ENCODE measurements at regions not wholly inside any gene's neighbourhood (a gene's known extent, or its start where the extent isn't known, plus 50 kb on each side); places are given as distances from the start of the nearest gene placed in this dataset.

DNA sequence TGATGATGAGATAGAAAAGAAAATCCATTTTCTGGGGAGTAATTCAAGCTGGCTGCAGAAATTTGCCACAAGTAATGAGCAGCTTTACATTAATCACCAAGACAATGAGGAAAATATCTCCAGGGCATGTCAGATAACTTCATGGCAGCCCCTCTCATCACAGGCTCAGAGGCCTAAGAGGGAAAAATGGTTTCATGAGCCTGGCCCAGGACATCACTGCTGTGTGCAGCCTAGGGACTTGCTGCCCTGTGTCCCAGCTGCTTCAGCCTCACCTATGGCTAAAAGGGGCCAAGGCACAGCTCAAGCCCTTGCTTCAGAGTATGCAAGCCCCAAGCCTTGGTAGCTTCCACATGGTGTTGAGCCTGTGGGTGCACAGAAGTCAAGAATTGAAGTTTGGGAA lies 161.7 kb downstream of the OPA1 start:
- DNase-seq (ENCODE audit: low read depth in 1 of 2, low spot score in 1 of 2), result no peak

DNA sequence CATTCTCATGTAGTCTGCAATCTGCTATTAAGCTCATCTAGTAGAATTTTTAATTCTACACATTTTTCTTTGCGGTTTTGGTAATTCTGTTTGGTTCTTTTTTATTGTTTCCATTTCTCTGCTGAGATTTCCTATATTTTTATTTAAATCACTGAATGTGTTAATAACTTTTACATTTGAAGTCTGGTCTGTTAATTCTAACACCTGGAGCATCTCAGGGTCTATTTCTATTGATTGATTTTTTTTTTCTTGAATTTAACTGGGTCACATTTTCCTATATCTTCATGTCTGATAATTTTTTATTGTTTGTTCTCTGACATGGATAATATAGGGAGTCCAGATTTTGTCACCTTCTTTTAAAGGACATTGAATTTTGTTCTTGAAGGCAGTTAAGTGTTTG lies 163.5 kb downstream of the OPA1 start:
- no peak for DNase-seq (ENCODE audit: low read depth in 1 of 2, low spot score in 1 of 2)

DNA sequence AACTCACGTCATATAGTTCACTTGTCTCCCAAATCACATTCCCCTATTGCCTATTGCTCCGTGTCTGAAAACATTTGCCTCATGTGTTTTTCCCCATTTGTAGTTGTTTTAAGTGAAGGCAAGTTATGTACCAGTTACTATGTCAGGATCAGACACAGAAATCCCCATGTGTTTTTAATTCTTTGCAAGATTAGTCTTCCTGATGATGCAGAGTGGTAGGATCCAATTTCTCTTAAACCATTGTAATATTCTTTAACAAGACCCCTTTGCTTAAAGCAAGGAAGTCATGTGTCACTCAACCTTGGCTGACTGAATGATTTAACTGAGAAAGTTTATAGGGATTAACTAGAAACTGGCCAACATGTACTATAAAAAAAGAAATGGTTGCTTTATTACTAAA lies 164.4 kb downstream of the OPA1 start:
- no peak for DNase-seq (ENCODE audit: low read depth in 1 of 2, low spot score in 1 of 2)

DNA sequence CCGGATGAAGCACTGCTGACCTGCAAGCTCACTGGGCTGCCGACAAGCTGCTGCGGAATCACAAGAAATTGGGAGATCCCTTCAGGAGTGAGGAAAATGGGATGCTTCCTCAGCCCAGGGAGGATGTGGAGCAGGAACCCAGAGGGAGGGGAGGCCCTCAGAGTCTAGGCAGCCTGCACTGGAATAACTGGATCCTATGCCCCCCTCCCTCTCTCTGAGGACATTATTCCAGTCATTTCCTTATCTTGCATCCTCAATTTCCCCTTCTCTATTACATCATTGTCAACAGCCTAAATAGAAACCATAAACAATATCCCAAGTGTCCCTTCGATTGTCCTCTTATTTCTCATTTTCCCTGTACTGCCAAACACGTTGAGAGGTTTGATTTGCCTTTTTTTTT lies 169.0 kb downstream of the OPA1 start:
- DNase-seq (ENCODE audit: low read depth in 1 of 2, low spot score in 1 of 2), result no peak

DNA sequence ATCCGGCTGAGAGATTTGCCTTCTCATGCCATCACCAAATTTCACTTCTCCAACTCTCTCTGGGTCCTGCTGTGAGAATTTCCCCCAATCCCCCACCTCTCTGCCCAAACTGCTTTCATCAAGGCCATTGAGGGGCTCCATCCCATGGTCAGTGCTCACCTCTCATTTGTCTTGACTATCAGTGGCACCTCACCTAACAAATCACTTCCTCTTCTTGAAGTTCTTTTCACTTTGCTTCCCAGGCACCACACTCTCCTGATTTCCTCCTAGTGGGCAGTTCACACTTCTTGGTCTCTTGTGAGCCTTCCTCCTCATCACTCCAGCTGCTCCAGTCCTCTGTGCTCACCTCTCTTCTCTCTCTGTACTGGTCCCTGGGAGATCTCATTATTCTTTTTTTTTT lies 169.6 kb downstream of the OPA1 start:
- no peak for DNase-seq (ENCODE audit: low read depth in 1 of 2, low spot score in 1 of 2)

DNA sequence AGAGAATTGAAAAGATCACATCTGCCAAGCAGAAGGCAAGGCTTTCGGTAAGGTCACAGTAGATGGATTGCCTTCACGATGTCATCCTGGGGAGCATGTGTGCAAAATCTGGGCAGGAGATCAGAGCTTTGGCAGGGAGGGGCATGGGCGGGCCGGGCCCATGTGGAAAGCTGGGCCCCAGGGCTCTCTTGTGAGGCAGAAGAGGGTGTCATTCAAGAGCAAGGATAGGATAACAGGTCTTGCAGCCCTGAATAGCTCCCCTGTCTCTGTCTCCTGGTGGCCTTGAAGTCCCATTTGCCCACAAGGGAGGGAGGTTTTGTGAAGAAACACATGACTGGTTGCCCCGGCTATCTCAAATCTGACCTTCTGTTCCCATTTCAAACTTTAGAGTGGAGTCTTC lies 172.0 kb downstream of the OPA1 start:
- DNase-seq (ENCODE audit: low read depth in 1 of 2, low spot score in 1 of 2), result no peak

DNA sequence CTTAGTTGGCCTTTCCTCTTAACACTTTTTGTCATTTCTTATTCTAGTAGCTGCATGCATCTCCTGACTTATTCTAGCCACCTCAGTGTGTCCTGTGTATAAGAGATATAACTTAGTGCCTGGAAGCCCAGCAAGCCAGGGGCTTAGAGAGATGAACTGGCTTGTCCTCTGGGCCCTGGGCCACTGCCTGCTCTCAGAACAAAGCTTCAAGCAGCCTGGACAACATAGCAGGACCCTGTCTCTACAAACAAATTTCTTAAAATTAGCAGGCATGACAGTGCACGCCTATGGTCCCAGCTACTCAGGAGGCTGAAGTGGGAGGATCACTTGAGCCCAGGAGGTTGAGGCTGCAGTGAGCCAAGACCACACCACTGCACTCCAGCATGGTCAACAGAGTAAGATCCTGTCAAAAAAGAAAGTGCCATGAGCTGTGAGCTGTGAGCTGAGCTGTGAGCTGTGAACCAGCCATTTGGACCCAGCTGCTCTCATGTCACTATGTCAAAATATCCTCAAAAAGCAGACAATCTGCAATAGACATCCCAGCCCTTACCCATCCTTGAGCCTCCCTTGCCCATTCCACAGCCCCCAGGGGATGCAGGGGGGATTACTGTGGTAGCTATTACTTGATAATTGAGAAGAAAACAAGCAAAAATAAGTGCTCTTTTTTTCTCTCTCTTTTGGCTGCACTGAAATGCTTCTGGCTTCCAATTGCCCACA lies 174.5 kb downstream of the OPA1 start:
- DNase-seq (ENCODE audit: low read depth in 1 of 2, low spot score in 1 of 2), result no peak

DNA sequence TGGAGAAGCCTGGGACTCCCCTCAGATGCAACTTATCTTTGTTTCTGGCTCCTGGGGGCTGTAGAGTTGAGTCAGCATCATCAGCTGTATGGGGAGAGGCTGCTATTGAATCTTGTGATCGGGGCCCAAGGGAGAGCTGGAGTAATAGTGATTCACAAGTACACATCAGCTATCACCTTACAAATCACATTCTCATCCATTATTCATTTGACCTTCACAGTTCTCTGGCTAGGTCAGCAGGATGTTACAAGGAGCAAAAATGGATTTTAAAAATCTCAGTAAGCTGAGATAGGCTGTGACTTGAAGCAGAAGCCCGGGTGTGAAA lies 175.0 kb downstream of the OPA1 start:
- DNase-seq (ENCODE audit: low read depth in 1 of 2, low spot score in 1 of 2), result no peak

DNA sequence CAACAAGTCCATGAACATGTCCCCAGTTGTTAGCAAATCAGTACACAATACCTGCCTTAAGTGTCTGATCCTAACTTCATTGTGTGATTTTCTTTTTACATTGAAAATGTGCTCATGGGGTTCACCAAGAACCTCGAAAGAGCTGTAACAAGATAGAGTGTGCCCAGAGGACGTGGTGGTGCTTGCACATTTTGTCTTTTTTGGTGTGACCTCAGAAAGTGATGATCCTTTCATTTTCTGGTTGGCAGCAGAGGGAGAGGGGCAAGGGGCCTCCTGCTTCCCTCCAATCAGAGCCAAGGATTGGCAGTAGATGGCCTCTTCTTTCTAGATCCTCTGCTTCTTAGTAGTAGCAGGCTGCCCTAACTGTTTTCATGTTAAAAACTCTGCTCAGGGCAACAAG lies 176.4 kb downstream of the OPA1 start:
- DNase-seq (ENCODE audit: low read depth in 1 of 2, low spot score in 1 of 2), result no peak

DNA sequence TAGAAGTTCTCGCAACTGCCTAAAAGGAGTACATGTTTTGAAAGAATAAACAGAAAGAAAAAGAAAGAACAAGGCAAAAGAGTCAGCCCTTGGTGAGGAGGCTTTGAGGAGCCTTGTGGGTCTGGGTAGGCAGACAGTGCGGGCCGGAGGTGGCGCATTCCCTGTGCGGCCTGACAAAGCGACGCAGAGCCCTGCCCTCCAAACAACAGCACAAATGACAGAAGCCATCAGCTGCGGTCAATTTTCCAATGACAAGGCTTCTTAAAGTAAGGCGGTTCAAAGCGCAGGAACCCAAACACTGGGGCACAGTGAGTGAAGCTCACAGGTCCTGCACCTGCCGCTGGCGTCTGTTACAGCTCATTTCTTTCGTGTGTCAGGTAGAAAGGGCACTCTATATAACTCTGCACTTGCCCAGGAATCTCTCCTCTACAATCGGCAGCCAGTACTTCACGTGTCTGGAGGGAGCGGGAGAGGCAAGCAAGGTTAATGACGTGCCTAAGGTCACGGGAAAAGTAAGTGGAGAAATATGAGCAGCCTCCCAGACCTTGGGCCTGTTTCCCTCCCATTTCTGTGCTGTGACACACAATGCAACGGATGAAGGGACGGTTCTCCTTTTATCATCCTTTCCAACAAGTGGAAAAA lies 178.1 kb downstream of the OPA1 start:
- DNase-seq (ENCODE audit: low read depth in 1 of 2, low spot score in 1 of 2), result no peak

DNA sequence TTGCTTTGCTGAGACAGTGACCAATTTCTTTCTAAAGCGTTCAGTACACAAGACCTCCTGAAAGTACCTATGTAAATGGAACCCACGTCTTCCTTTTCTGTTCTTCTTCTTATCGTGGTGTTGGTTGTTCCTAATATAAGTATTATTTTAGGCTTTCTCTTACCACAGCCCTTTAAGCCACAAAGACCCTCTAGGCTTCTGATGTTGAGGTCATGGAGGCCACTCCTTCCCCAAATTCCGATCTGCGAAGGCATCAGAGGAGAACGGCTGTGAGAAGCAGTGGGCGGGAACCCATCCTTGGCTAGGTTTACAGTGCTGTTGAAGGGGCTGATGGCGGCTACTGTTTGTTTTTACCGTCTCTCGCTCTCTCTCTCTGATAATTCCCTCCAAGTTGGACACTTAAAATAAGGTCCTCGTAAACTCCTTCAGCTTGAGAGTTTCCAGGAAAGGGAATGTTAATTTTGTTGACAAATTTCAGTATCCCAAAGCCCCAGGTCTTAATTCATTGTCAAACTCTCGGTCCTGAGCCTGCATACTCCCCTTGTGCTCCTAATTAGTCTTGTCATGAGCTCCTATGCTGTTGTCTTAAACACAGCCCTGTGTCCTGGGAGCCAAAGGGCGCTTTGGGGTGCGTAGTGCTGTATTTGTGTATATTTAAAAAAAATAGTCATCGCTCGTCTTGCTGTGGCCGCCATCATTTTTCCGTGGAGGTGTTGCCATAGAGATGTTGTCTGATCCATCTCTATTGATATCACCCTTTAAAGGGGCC lies 178.8 kb downstream of the OPA1 start:
- DNase-seq (ENCODE audit: low read depth in 1 of 2, low spot score in 1 of 2), result no peak

DNA sequence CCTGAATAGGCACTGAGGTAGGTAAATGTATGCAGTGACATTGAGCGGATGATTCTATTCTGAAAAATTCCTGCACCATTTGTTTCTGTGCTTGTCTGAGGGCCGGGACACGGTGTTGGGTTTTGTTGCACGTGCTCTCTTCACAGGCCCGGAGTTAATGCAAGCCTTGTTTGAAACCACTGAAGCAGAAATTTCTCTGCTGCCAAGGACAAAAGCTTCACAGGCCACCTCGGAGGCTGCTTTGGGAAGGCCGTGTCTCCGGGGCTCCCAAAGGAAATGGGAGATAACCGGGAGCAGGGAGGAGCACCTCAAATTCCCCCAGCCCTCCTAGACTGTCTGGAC lies 179.4 kb downstream of the OPA1 start:
- no peak for DNase-seq (ENCODE audit: low read depth in 1 of 2, low spot score in 1 of 2)

DNA sequence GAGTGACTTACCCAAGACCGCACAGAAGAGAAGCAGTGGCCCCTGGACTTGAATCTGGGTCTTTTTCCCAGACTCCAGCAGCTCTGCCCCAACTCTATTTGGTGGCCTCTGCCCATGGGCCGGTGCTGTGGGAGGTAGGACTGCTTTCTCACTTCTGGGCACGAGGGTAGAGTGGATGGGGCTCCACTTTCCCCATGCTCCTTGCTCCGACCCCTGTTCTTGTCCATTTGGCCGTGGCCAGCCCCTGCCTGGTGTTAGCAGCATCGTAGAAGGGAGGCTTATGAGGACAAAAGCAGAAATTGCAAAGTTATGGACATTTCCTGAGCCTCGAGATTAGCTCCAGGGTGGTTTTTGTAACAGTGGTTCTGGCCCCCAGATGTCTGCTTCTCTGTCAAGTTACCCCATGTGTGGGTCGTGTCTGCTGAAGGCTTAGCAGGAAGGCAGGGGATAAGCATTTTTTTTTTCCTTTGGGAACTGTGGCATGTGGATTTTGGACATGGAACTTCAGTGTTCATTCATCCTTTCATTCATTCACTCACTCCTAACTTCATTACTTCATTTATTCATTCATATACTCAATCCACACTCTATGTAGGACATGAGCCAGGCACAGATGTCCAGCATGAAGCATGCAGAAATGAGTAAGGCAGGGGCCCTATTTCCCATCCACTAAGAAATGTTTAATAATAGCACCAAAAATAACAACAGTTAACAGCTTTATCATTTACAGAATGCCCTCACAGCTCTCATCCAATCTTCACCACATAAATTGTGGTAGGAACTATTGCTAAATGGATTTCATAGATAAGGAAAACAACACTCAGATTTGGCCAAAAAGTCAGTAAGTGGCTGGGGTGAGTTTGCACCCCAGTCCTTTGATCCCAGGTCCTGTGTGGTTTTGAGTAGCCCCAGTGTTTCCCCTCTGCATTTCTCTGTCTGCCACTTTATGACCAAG lies 180.5 kb downstream of the OPA1 start:
- DNase-seq (ENCODE audit: low read depth in 1 of 2, low spot score in 1 of 2), result no peak

DNA sequence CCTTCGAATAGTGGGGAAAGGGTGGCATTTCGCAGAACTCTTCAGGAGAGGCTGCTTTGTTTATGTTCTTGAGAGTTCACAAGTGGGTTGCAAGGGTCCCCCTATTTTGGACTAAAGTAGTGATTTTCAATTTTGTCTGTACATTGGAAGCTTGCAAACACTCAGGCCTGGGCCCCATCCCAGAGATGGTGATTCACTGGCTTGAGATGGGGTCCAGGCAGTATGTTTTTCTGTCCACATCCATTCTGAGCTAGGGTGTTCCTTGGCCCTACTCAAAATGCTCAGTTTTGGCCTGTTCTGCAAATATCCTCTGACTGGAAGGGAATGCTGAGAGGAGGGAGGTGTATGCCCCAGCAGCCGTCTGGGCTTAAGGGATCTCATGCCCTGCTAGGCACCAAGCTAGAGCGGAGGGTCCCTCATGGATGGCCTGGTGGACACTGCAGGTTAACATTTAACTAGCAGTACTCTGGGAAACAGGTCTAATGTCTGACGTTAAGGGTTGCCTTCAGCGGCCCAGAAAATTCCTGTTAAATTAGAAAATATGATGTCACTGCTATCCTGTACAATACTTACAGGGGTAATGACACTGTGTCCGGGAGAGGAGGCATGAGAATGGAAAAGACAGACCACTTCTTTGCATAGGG lies 181.4 kb downstream of the OPA1 start:
- no peak for DNase-seq (ENCODE audit: low read depth in 1 of 2, low spot score in 1 of 2)

DNA sequence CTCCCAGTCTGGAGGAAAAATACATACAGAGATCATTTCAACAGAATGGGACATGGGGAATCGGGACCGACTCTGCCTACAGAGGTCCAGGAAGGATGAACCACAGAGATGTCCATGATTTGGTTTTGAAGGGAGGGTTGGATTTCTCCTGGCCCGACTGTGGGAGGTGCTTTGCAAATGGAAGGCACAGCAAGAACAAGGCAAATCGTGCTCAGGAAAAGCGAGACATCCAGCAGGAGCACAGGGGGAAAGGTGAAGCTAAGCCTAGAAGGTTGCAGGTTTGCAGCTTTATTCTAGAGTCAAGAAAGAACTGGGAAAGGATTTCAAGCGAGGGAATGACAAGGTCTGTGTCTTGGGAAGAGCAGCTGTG lies 181.9 kb downstream of the OPA1 start:
- DNase-seq (ENCODE audit: low read depth in 1 of 2, low spot score in 1 of 2), result no peak

DNA sequence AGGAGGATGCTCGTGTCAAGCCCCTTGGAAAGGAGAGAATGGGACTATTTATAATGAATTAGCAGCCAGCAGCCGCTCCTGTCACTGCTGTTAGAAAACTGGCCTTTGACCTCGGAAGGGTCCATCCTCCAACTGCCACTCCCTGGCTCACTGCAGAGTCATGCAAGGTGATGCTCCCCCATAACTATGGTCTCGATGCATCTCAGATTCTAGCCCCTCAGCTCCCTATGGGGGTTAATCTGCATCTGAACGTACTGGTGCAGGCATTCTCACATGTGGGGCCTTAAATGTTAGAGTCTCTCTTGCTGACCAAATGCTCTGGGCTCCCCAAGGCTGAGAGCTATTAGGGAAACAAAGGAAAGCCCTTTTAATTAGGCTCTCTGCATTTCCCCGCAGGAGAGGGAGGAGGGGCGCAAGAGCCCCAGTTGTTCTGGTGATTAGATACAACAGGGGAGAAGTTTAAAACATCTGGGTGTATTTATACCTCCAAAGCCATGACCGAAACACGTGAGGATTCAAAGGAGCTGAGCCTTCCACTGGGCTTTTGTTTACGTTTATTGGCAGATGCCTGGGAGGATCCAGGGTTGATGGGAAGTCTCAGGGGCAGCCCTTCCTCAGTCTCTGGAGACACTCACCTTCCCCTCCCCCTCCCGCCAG lies 182.5 kb downstream of the OPA1 start:
- no peak for DNase-seq (ENCODE audit: low read depth in 1 of 2, low spot score in 1 of 2)

DNA sequence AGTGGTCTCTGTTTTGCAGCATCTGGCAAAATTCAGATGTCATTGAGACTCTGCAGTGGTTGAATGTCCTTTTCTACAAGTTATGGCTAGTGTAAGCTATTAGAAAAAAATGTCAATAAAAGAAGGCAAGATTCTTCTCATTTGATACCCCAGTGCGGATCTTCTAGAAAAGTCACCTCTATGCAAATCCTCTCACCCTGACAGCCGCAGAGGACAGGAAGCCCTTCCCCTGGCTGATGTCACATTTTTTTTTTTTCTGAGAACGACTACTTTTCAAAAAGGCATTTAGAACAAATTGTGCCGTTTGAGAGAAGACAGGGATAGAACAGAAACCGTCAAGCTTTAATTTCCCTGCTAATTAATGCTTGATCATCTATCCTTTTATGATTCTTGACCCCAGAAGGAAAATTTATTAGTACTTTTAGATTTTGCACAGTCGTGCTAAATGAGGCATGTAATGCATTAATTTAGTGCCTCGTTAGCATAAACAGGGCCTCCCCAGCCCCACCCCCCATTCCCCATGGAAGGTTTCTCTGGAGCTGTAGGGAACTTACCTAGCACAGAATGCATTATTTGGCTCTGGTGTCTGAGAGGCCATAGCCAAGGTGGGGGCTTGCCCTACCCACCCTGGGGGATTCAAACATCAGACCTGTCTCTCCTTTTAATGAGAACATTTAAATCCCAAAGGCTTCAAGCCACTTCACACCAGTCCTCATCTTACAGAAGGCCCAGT lies 183.8 kb downstream of the OPA1 start:
- no peak for DNase-seq (ENCODE audit: low read depth in 1 of 2, low spot score in 1 of 2)

DNA sequence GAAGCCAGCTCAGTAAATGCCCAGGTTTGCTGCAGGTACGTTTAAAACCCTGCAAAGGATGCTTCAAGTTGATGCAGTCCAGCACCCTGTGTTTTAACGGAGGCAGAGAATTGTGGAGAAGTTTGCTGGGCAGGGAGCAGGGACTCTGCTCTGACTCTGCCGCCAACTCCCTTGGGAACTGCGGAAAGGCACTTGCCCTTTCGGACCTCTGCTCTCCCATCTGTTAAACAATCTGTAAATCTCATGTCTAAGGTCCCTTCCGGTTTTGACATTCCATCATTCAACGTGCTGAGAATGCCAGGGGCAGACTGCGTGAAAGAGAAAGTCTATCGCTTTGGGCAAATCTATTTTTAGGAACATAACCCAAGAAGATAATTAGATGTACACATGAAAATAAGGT lies 184.5 kb downstream of the OPA1 start:
- no peak for DNase-seq (ENCODE audit: low read depth in 1 of 2, low spot score in 1 of 2)

DNA sequence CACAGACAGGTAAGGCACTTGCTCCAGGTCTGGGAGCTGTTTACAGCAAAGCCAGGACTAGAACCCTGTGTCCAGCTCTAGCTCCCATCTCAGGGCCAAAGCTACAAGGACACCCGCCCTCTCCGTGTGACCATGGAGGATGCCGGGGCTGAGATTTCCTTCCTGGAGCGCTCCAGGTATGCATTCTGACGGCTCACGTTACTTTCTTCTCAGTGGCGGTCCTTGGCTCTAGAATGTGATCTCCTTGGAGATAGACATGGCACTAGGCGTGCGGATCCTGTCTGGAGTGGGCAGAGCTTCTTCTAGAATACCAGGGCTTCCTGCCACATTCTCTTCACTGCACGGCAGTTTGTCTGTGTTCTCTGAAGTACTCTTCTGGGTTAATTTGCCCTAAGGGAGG lies 185.7 kb downstream of the OPA1 start:
- DNase-seq (ENCODE audit: low read depth in 1 of 2, low spot score in 1 of 2), result no peak

DNA sequence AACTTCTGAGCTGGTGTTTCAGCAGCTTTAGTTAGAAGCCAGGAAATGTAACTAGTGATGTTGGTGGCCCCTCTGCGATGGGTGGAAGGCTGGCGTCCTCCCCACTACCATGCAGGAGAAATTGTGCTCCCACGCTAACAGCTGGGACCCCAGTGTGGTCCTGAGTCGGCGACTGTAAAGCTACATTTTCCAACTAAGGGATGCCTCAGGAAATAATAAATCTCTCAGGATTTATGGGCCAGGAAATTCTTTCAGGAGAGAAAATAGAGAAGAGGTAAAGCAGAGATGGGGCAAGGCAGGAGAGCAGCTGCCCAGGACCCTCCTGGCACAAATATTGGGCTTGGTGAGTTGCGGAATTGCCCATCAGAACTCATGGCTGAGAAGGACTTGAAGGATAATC lies 186.9 kb downstream of the OPA1 start:
- DNase-seq (ENCODE audit: low read depth in 1 of 2, low spot score in 1 of 2), result no peak
